GM23248 (cell line): ENCODE measurements at regions not wholly inside any gene's neighbourhood (a gene's known extent, or its start where the extent isn't known, plus 50 kb on each side); places are given as distances from the start of the nearest gene placed in this dataset.

ENCODE experiments used
- DNase-seq: peaks from one replicate; pipeline ENCODE4 v3.0.0-alpha.2; 2015
- H2AFZ ChIP-seq: fragments of 200-600 bp; sonication (generic); 2 replicates; pipeline ENCODE4 v1.6.1; 2016; ENCODE audit warnings: antibody characterized with exemption
- H3F3A ChIP-seq: fragments of 200-600 bp; sonication (generic); 2 replicates; pipeline ENCODE4 v1.6.1; 2016; ENCODE audit warnings: mild to moderate bottlenecking, antibody characterized with exemption, mixed run types; ENCODE audit not compliant: insufficient read depth
- H3K27ac ChIP-seq: fragments of 200-600 bp; sonication (generic); 2 replicates; pipeline ENCODE4 v1.5.1; 2016; ENCODE audit warnings: mild to moderate bottlenecking
- H3K27me3 ChIP-seq: fragments of 200-600 bp; sonication (generic); replicated peaks from 2 replicates; pipeline ENCODE4 v1.6.1; 2016; ENCODE audit warnings: mild to moderate bottlenecking; ENCODE audit not compliant: insufficient read depth
- H3K36me3 ChIP-seq: fragments of 200-600 bp; sonication (generic); 2 replicates; pipeline ENCODE4 v1.6.1; 2016; ENCODE audit warnings: low read depth, mild to moderate bottlenecking
- H3K4me1 ChIP-seq: fragments of 200-600 bp; sonication (generic); 2 replicates; pipeline ENCODE4 v1.6.1; 2016; ENCODE audit warnings: mild to moderate bottlenecking; ENCODE audit not compliant: insufficient read depth
- H3K4me2 ChIP-seq: fragments of 200-600 bp; sonication (generic); one replicate; pipeline ENCODE4 v1.6.1; 2016; ENCODE audit warnings: mild to moderate bottlenecking; ENCODE audit not compliant: unreplicated experiment
- H3K4me3 ChIP-seq: fragments of 200-600 bp; sonication (generic); 2 replicates; pipeline ENCODE4 v1.5.1; 2016; ENCODE audit warnings: mild to moderate bottlenecking
- H3K79me2 ChIP-seq: fragments of 200-600 bp; sonication (generic); 2 replicates; pipeline ENCODE4 v1.6.1; 2016; ENCODE audit warnings: mild to moderate bottlenecking; ENCODE audit not compliant: insufficient read depth
- H3K9ac ChIP-seq: fragments of 200-600 bp; sonication (generic); 2 replicates; pipeline ENCODE4 v1.6.1; 2016; ENCODE audit warnings: mild to moderate bottlenecking
- H3K9me2 ChIP-seq: fragments of 200-600 bp; sonication (generic); 2 replicates; pipeline ENCODE4 v1.6.1; 2016; ENCODE audit warnings: mixed run types, mild to moderate bottlenecking, moderate library complexity; ENCODE audit not compliant: insufficient read depth
- H3K9me3 ChIP-seq: fragments of 200-600 bp; sonication (generic); one replicate; pipeline ENCODE4 v1.6.1; 2017; ENCODE audit warnings: low read depth
- H4K20me1 ChIP-seq: fragments of 200-600 bp; sonication (generic); 2 replicates; pipeline ENCODE4 v1.6.0; 2016; ENCODE audit not compliant: insufficient read depth
- EZH2 ChIP-seq: fragments of 200-600 bp; sonication (generic); IDR thresholded peaks from 2 replicates; pipeline ENCODE4 v1.6.1; 2018; ENCODE audit warnings: antibody characterized with exemption, mild to moderate bottlenecking; ENCODE audit not compliant: insufficient read depth, poor library complexity, severe bottlenecking
- EZH2phosphoT487 ChIP-seq: fragments of 200-600 bp; sonication (generic); IDR thresholded peaks from 2 replicates; pipeline ENCODE4 v1.6.1; 2018; ENCODE audit warnings: antibody characterized with exemption, moderate library complexity, mild to moderate bottlenecking, low read depth; ENCODE audit not compliant: insufficient read depth
- WGBS, 2 experiments: methylation state at CpG; one replicate each; pipeline ENCODE4 v1.1.6; 2015 to 2017; ENCODE audit warnings: low lambda C conversion rate in 2 of 2, low coverage in 1 of 2; ENCODE audit errors: missing lambda C conversion rate in 2 of 2; 5-methylcytosine and 5-hydroxymethylcytosine counted together
- in situ Hi-C: fragments of 300-500 bp; cut with MboI; formaldehyde crosslinking; loops from 2 replicates; pipeline ENCODE4 v1.15.0; 2020

- H3K9ac ChIP-seq = no peak overlapping the region
- H3K9me3 ChIP-seq = no peaks in the 10 kb centered on the region
- H3K4me1 ChIP-seq = no peaks in the 10 kb centered on the region
- no peak for DNase-seq
- H3K9me2 ChIP-seq = no peaks in the 10 kb centered on the region
- H3K4me2 ChIP-seq = no peak overlapping the region
- 36 to 60% methylated on average over 1 of the region's 1 CpG for WGBS, 2 experiments
- TF ChIP-seq EZH2phosphoT487 (no peak), EZH2 (no peak)
- H3K79me2 ChIP-seq = no peaks in the 10 kb centered on the region
- no peak overlapping the region for H3K27ac ChIP-seq
- no peak overlapping the region for H3K4me3 ChIP-seq
- in situ Hi-C loops = no loop called here
- no peaks in the 10 kb centered on the region for H3K36me3 ChIP-seq
- no peak overlapping the region for H2AFZ ChIP-seq
- no peaks in the 10 kb centered on the region for H3K27me3 ChIP-seq
- no peaks in the 10 kb centered on the region for H4K20me1 ChIP-seq
- H3F3A ChIP-seq = no peaks in the 10 kb centered on the region
These were observed 1208.6 kb downstream of the CDH11 start for GRCh38 chr16:63913290-63913689.

DNA sequence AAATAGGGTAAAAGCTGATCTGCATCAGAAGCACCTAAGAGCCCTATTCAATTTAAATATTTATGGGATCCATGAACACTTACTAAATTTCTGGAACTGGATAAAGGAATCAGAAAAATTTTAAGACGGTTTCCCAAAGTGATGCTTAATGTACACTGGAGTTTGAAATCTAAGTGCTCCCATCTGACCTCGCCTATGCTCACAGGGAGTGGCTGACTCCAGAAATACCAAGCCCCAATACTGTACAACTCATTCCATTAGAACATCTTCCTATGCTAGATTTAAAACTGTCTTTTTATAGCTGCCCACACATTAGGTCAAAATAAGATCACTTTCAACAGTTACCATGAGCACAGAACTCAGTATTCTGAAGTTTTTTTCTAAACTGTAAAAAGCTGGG, 1214.6 kb downstream of the CDH11 start:
- Histone ChIP-seq H3K79me2 (no peaks in the 10 kb centered on the region), H3F3A (no peaks in the 10 kb centered on the region), H3K9ac (no peak overlapping the region), H3K27ac (no peak overlapping the region), H3K27me3 (no peaks in the 10 kb centered on the region), H3K9me2 (no peaks in the 10 kb centered on the region), H3K9me3 (no peaks in the 10 kb centered on the region), H3K4me1 (no peaks in the 10 kb centered on the region), H4K20me1 (no peaks in the 10 kb centered on the region), H3K4me3 (no peak overlapping the region), H3K4me2 (no peak overlapping the region), H3K36me3 (no peaks in the 10 kb centered on the region), H2AFZ (no peak overlapping the region)
- 25 to 33% methylated on average over 2 of the region's 2 CpGs for WGBS, 2 experiments
- TF ChIP-seq EZH2phosphoT487 (no peak), EZH2 (no peak)
- no peak for DNase-seq
- in situ Hi-C loops = no loop called here

- DNase-seq = no peak
- Histone ChIP-seq H3K27ac (no peak overlapping the region), H3K4me2 (no peak overlapping the region), H3K9me2 (no peaks in the 10 kb centered on the region), H3K4me1 (no peaks in the 10 kb centered on the region), H3K9ac (no peak overlapping the region), H4K20me1 (no peaks in the 10 kb centered on the region), H3F3A (no peaks in the 10 kb centered on the region), H3K36me3 (no peaks in the 10 kb centered on the region), H3K4me3 (no peak overlapping the region), H2AFZ (no peak overlapping the region), H3K27me3 (no peaks in the 10 kb centered on the region), H3K9me3 (no peaks in the 10 kb centered on the region), H3K79me2 (no peaks in the 10 kb centered on the region)
- TF ChIP-seq EZH2phosphoT487 (no peak), EZH2 (no peak)
- in situ Hi-C loops = no loop called here
- WGBS, 2 experiments = 25 to 34% methylated on average over 2 of the region's 2 CpGs
These were observed 1216.9 kb downstream of the CDH11 start for GRCh38 chr16:63904930-63905329.

DNA sequence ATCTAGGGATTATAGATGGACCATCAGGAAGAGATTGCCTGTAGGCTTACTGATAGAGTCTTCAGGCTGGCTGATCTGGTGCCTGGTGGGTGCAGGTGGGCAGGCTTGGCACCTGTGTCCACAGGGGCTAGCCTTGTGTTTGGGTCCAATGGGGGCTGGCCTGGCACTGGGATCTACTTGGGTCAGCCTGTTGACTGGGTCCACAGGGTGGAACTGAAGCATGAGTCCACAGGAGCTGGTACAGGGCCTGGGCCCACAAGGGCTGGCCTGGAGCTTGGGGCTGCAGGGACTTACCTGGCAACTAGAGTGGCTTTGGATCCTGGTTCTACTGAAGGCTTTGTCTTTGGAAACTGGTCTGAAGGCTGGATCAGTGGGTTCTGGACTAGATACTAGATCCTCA, 1217.7 kb downstream of the CDH11 start:
- no peak overlapping the region for H3K4me2 ChIP-seq
- no peak overlapping the region for H2AFZ ChIP-seq
- H3K79me2 ChIP-seq = no peaks in the 10 kb centered on the region
- in situ Hi-C loops = no loop called here
- no peaks in the 10 kb centered on the region for H3K27me3 ChIP-seq
- H3K4me1 ChIP-seq = no peaks in the 10 kb centered on the region
- no peak overlapping the region for H3K9ac ChIP-seq
- no peaks in the 10 kb centered on the region for H3K36me3 ChIP-seq
- no peaks in the 10 kb centered on the region for H3K9me2 ChIP-seq
- no peak overlapping the region for H3K4me3 ChIP-seq
- no peak for DNase-seq
- H3K27ac ChIP-seq = no peak overlapping the region
- no peaks in the 10 kb centered on the region for H3K9me3 ChIP-seq
- TF ChIP-seq EZH2 = no peak
- no peak for TF ChIP-seq EZH2phosphoT487
- no peaks in the 10 kb centered on the region for H3F3A ChIP-seq
- no peaks in the 10 kb centered on the region for H4K20me1 ChIP-seq

- TF ChIP-seq EZH2phosphoT487 (no peak), EZH2 (no peak)
- Histone ChIP-seq H3K27me3 (no peaks in the 10 kb centered on the region), H3K27ac (no peak overlapping the region), H3K9me2 (no peaks in the 10 kb centered on the region), H3K36me3 (no peaks in the 10 kb centered on the region), H3K4me3 (no peak overlapping the region), H3K9ac (no peak overlapping the region), H3F3A (no peaks in the 10 kb centered on the region), H3K79me2 (no peaks in the 10 kb centered on the region), H3K9me3 (no peaks in the 10 kb centered on the region), H2AFZ (no peak overlapping the region), H3K4me2 (no peak overlapping the region), H3K4me1 (no peaks in the 10 kb centered on the region), H4K20me1 (no peaks in the 10 kb centered on the region)
- in situ Hi-C loops = no loop called here
- WGBS, 2 experiments = 33 to 38% methylated on average over 2 of the region's 2 CpGs
- no peak for DNase-seq
These were observed 1225.3 kb downstream of the CDH11 start for GRCh38 chr16:63896383-63897109.
